OCI-LY3 (cell line): ENCODE measurements at regions not wholly inside any gene's neighbourhood (a gene's known extent, or its start where the extent isn't known, plus 50 kb on each side); places are given as distances from the start of the nearest gene placed in this dataset.

Experiments used
- CTCF ChIP-seq: fragments of 200-600, 300-600 bp; sonication (generic); IDR thresholded peaks from 2 replicates; pipeline ENCODE4 v1.5.1; 2014; ENCODE audit warnings: antibody characterized with exemption, low read length, low read depth
- EZH2phosphoT487 ChIP-seq: fragments of 200-600 bp; shearing (Covaris generic); IDR thresholded peaks from 2 replicates; pipeline ENCODE4 v1.6.1; 2018; ENCODE audit warnings: antibody characterized with exemption, mixed run types, low read depth

GRCh38 chr3:145219355-145220235, 941.4 kb downstream of the PLOD2 start:
- no peak for TF ChIP-seq CTCF
- no peak for TF ChIP-seq EZH2phosphoT487
